ENCODE measurements at regions not wholly inside any gene's neighbourhood (a gene's known extent, or its start where the extent isn't known, plus 50 kb on each side); places are given as distances from the start of the nearest gene placed in this dataset.

- no peaks in the 10 kb centered on the region for H3K9me2 ChIP-seq (replicated peaks; ENCODE audit: insufficient read depth, low read length)
- no peak overlapping the region for H3K4me2 ChIP-seq (ENCODE audit: low read depth, low read length)
- H3F3A ChIP-seq (ENCODE audit: insufficient read depth, low read length): peaks cover 31% of the 10 kb centered on the region
- H2AFZ ChIP-seq (ENCODE audit: low read length): no peak overlapping the region
- no peak overlapping the region for H3K4me3 ChIP-seq (ENCODE audit: low read length)
- TF ChIP-seq EZH2phosphoT487 (IDR thresholded peaks at IDR 0.05; ENCODE audit: low read length) (no peak), EZH2 (optimal IDR thresholded peaks at IDR 0.05; ENCODE audit: low read depth, low read length) (no peak), CTCF (IDR thresholded peaks at IDR 0.05; ENCODE audit: low read length) (no peak)
- H3K9me3 ChIP-seq (replicated peaks; ENCODE audit: insufficient read depth, low read length): no peaks in the 10 kb centered on the region
- H3K9ac ChIP-seq (ENCODE audit: low read length): no peak overlapping the region
- H3K36me3 ChIP-seq (replicated peaks; ENCODE audit: insufficient read depth, low read length): no peaks in the 10 kb centered on the region
- no peak overlapping the region for H3K27ac ChIP-seq (ENCODE audit: low read length)
- no peaks in the 10 kb centered on the region for H3K79me2 ChIP-seq (ENCODE audit: low read length)
- no peak for DNase-seq
- H3K4me1 ChIP-seq (ENCODE audit: low read length): peaks cover 33% of the 10 kb centered on the region
- H3K27me3 ChIP-seq (replicated peaks; ENCODE audit: insufficient read depth, low read length): no peaks in the 10 kb centered on the region
- no peaks in the 10 kb centered on the region for H4K20me1 ChIP-seq (ENCODE audit: insufficient read depth, low read length)
Observed at GRCh38 chr5:54649041-54649504, 131.5 kb downstream of the SNX18 start.

- H3K9ac ChIP-seq (ENCODE audit: low read length): peak overlapping the region; percentile 77
- no peaks in the 10 kb centered on the region for H3K36me3 ChIP-seq (replicated peaks; ENCODE audit: insufficient read depth, low read length)
- no peaks in the 10 kb centered on the region for H3K79me2 ChIP-seq (ENCODE audit: low read length)
- peaks cover 31% of the 10 kb centered on the region for H3F3A ChIP-seq (ENCODE audit: insufficient read depth, low read length)
- peak overlapping the region; percentile 56 for H2AFZ ChIP-seq (ENCODE audit: low read length)
- H3K9me2 ChIP-seq (replicated peaks; ENCODE audit: insufficient read depth, low read length): no peaks in the 10 kb centered on the region
- peaks cover 39% of the 10 kb centered on the region for H3K4me1 ChIP-seq (ENCODE audit: low read length)
- peak overlapping the region; percentile 99 for H3K27ac ChIP-seq (ENCODE audit: low read length)
- H3K9me3 ChIP-seq (replicated peaks; ENCODE audit: insufficient read depth, low read length): no peaks in the 10 kb centered on the region
- H3K4me3 ChIP-seq (ENCODE audit: low read length): peak overlapping the region; percentile 51
- no peaks in the 10 kb centered on the region for H3K27me3 ChIP-seq (replicated peaks; ENCODE audit: insufficient read depth, low read length)
- H4K20me1 ChIP-seq (ENCODE audit: insufficient read depth, low read length): no peaks in the 10 kb centered on the region
- TF ChIP-seq EZH2phosphoT487 (IDR thresholded peaks at IDR 0.05; ENCODE audit: low read length): no peak
- TF ChIP-seq EZH2 (optimal IDR thresholded peaks at IDR 0.05; ENCODE audit: low read depth, low read length): no peak
- no peak for TF ChIP-seq CTCF (IDR thresholded peaks at IDR 0.05; ENCODE audit: low read length)
- peak; percentile 95 for DNase-seq
- peak overlapping the region; percentile 97 for H3K4me2 ChIP-seq (ENCODE audit: low read depth, low read length)
Observed at GRCh38 chr5:54646356-54647101, 129.0 kb downstream of the SNX18 start.

- Histone ChIP-seq H3K36me3 (replicated peaks; ENCODE audit: insufficient read depth, low read length) (no peaks in the 10 kb centered on the region), H3K9me3 (replicated peaks; ENCODE audit: insufficient read depth, low read length) (no peaks in the 10 kb centered on the region), H3K4me3 (ENCODE audit: low read length) (peak overlapping the region; percentile 51), H3K9ac (ENCODE audit: low read length) (peak overlapping the region; percentile 77), H3F3A (ENCODE audit: insufficient read depth, low read length) (peaks cover 31% of the 10 kb centered on the region), H3K4me2 (ENCODE audit: low read depth, low read length) (peak overlapping the region; percentile 97), H4K20me1 (ENCODE audit: insufficient read depth, low read length) (no peaks in the 10 kb centered on the region), H3K27ac (ENCODE audit: low read length) (peak overlapping the region; percentile 99), H3K27me3 (replicated peaks; ENCODE audit: insufficient read depth, low read length) (no peaks in the 10 kb centered on the region), H3K79me2 (ENCODE audit: low read length) (no peaks in the 10 kb centered on the region), H3K4me1 (ENCODE audit: low read length) (peaks cover 39% of the 10 kb centered on the region), H3K9me2 (replicated peaks; ENCODE audit: insufficient read depth, low read length) (no peaks in the 10 kb centered on the region), H2AFZ (ENCODE audit: low read length) (peak overlapping the region; percentile 45)
- TF ChIP-seq EZH2 (optimal IDR thresholded peaks at IDR 0.05; ENCODE audit: low read depth, low read length) (no peak), CTCF (IDR thresholded peaks at IDR 0.05; ENCODE audit: low read length) (no peak), EZH2phosphoT487 (IDR thresholded peaks at IDR 0.05; ENCODE audit: low read length) (no peak)
- DNase-seq: peak; percentile 7
Observed at GRCh38 chr5:54645882-54646355, 128.4 kb downstream of the SNX18 start.
